Mucosa of rectum (tissue), 2 donors: ENCODE measurements at regions not wholly inside any gene's neighbourhood (a gene's known extent, or its start where the extent isn't known, plus 50 kb on each side); places are given as distances from the start of the nearest gene placed in this dataset.

Experiments used
- H3K27ac ChIP-seq, 2 donors: one replicate each; pipeline ENCODE4 v1.7.0; 2013; ENCODE audit warnings: inconsistent platforms in 2 of 2, low read depth in 2 of 2, low read length in 2 of 2
- H3K27me3 ChIP-seq, 2 donors: one replicate each; pipeline ENCODE4 v1.7.0; 2013; ENCODE audit warnings: low read length in 2 of 2; ENCODE audit not compliant: control insufficient read depth in 2 of 2, insufficient read depth in 2 of 2
- H3K36me3 ChIP-seq, 2 donors: one replicate each; pipeline ENCODE4 v1.7.0; 2013; ENCODE audit warnings: low read length in 2 of 2; ENCODE audit not compliant: control insufficient read depth in 2 of 2, insufficient read depth in 2 of 2
- H3K4me1 ChIP-seq, 2 donors: one replicate each; pipeline ENCODE4 v1.7.0; 2013; ENCODE audit warnings: low read length in 2 of 2, mild to moderate bottlenecking in 1 of 2; ENCODE audit not compliant: control insufficient read depth in 2 of 2, insufficient read depth in 2 of 2
- H3K4me3 ChIP-seq, 2 donors: one replicate each; pipeline ENCODE4 v1.7.0; 2013; ENCODE audit warnings: low read length in 2 of 2
- H3K9ac ChIP-seq, 2 donors: one replicate each; pipeline ENCODE4 v1.7.0; 2013; ENCODE audit warnings: low read length in 2 of 2, low read depth in 1 of 2, mild to moderate bottlenecking in 1 of 2
- H3K9me3 ChIP-seq, 2 donors: one replicate each; pipeline ENCODE4 v1.7.0; 2013; ENCODE audit warnings: low read length in 2 of 2; ENCODE audit not compliant: control insufficient read depth in 2 of 2
- donor health status: healthy.
- donor health status: Normal muscosa, but diverticular disease.

- Histone ChIP-seq H3K36me3 (no peaks in the 10 kb centered on the region), H3K9me3 (peaks cover 0 to 3% of the 10 kb centered on the region in 2 donors)
Observed at GRCh38 chrX:6758234-6758633, 223.3 kb upstream of the VCX3A start.

GRCh38 chrX:6757631-6758030 lies 222.7 kb upstream of the VCX3A start:
- Histone ChIP-seq H3K9ac (no peak overlapping the region), H3K4me1 (no peaks in the 10 kb centered on the region), H3K9me3 (peaks cover 0 to 3% of the 10 kb centered on the region in 2 donors), H3K4me3 (no peak overlapping the region), H3K27ac (no peak overlapping the region), H3K36me3 (no peaks in the 10 kb centered on the region), H3K27me3 (no peaks in the 10 kb centered on the region)

More at GRCh38 chrX:6758234-6758633, 223.3 kb upstream of the VCX3A start:
- no peak overlapping the region for H3K9ac ChIP-seq
- no peak overlapping the region for H3K4me3 ChIP-seq
- H3K27ac ChIP-seq: no peak overlapping the region
- no peaks in the 10 kb centered on the region for H3K4me1 ChIP-seq
- no peaks in the 10 kb centered on the region for H3K27me3 ChIP-seq

- H3K27ac ChIP-seq: no peak overlapping the region
- H3K9me3 ChIP-seq: no peaks in the 10 kb centered on the region
- no peaks in the 10 kb centered on the region for H3K27me3 ChIP-seq
- H3K4me3 ChIP-seq: no peak overlapping the region
- H3K4me1 ChIP-seq: no peaks in the 10 kb centered on the region
- no peaks in the 10 kb centered on the region for H3K36me3 ChIP-seq
- no peak overlapping the region for H3K9ac ChIP-seq
Observed at GRCh38 chrX:6748595-6748994, 213.7 kb upstream of the VCX3A start.

GRCh38 chrX:6738518-6739470 lies 203.9 kb upstream of the VCX3A start:
- H3K36me3 ChIP-seq: no peaks in the 10 kb centered on the region
- H3K9ac ChIP-seq: no peak overlapping the region
- peak overlapping the region in 1 of 2 donors; percentile 21 for H3K27ac ChIP-seq
- H3K4me3 ChIP-seq: no peak overlapping the region
- no peaks in the 10 kb centered on the region for H3K4me1 ChIP-seq
- no peaks in the 10 kb centered on the region for H3K27me3 ChIP-seq
- no peaks in the 10 kb centered on the region for H3K9me3 ChIP-seq

DNA sequence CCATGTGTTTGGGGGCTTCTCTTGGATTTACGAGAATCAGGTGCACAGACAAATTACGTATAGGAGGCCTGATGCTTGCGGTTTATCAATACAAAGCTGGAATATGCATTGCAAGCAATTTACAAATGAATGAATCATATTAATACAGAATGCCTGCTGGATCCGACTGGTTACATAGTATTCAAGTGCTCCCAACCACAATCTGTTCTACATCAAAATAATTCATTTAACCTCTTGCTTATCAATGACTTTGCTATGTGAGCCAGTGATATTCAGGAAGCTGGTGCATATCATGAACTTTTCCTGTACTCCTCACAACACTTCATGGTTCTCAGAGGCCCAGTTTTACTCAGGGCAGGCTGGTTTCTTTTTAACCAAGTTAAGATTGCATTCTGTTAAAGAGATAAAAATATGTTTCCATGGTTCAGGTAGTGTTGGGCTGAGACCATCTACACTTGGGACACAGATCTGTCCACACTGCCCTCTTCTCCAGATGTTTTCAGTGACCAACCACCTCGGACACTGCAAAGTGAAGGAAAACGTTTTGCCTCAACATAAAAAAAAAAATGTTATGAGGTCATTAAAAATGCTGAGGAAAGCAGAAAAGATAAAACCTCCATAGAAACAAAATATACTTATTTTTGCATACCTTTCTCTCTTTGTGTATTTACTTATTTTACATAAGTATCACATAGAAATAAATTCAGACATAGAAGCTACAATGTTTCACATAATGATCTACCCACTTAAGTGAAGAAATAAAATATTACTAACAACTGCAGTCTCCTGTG lies 200.1 kb upstream of the VCX3A start:
- no peak overlapping the region for H3K27ac ChIP-seq

GRCh38 chrX:6732101-6732500 lies 197.2 kb upstream of the VCX3A start:
- Histone ChIP-seq H3K4me1 (no peaks in the 10 kb centered on the region), H3K27me3 (no peaks in the 10 kb centered on the region), H3K9me3 (no peaks in the 10 kb centered on the region), H3K27ac (no peak overlapping the region), H3K9ac (no peak overlapping the region), H3K36me3 (no peaks in the 10 kb centered on the region), H3K4me3 (no peak overlapping the region)

More for the DNA sequence above, 200.1 kb upstream of the VCX3A start:
- no peaks in the 10 kb centered on the region for H3K27me3 ChIP-seq
- H3K9me3 ChIP-seq: no peaks in the 10 kb centered on the region
- no peaks in the 10 kb centered on the region for H3K4me1 ChIP-seq
- H3K36me3 ChIP-seq: no peaks in the 10 kb centered on the region
- no peak overlapping the region for H3K9ac ChIP-seq
- no peak overlapping the region for H3K4me3 ChIP-seq

DNA sequence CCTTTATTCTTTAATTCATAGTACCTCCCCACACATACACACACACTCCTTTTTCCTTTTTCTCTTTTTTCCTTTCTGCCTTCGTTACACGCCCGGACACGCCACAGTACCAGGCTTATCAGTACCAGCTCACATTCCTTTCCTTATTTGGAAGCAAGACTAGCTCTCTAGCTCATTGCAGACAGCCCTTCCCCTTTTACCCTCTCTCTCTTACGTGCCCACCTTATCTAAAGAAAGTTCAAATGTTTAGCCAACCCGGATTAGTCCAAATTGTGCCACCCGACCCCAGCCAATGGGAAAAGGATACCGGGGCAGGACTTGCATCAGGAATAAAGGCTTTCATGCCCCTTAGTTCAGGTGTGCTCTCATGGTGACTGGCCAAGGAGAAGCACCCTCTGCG lies 194.7 kb upstream of the VCX3A start:
- Histone ChIP-seq H3K36me3 (no peaks in the 10 kb centered on the region), H3K27me3 (no peaks in the 10 kb centered on the region), H3K27ac (no peak overlapping the region), H3K4me1 (no peaks in the 10 kb centered on the region), H3K9ac (no peak overlapping the region), H3K9me3 (no peaks in the 10 kb centered on the region), H3K4me3 (no peak overlapping the region)

- Histone ChIP-seq H3K9ac (no peak overlapping the region), H3K27me3 (no peaks in the 10 kb centered on the region), H3K9me3 (no peaks in the 10 kb centered on the region), H3K4me1 (no peaks in the 10 kb centered on the region), H3K4me3 (no peak overlapping the region), H3K27ac (no peak overlapping the region), H3K36me3 (no peaks in the 10 kb centered on the region)
Observed at GRCh38 chrX:6718766-6719165, 183.8 kb upstream of the VCX3A start.

- Histone ChIP-seq H3K27ac (no peak overlapping the region), H3K9ac (no peak overlapping the region), H3K36me3 (no peaks in the 10 kb centered on the region), H3K9me3 (no peaks in the 10 kb centered on the region), H3K27me3 (no peaks in the 10 kb centered on the region), H3K4me1 (no peaks in the 10 kb centered on the region), H3K4me3 (no peak overlapping the region)
Observed at GRCh38 chrX:6708676-6709380, 173.9 kb upstream of the VCX3A start.

DNA sequence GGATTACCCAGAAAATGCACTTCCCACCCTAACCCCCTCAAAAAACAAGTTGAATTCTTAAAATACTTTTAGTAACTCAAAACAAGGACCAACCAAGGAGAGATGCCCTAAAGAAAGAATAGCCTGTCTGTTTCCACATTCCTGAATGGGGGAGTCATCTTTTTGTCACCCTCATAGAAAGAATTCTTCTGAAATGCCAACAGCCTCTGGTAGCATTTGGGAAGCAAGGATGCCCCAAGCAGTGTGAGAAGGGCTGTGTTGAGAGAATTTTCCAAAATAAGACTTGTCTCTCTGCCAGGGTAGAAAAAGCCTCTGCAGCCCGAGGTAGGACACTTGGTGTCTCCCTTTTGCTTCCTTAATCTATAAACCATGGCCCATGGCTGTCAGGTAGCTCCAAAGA lies 173.1 kb upstream of the VCX3A start:
- Histone ChIP-seq H3K9ac (no peak overlapping the region), H3K27ac (no peak overlapping the region), H3K4me3 (no peak overlapping the region), H3K27me3 (no peaks in the 10 kb centered on the region), H3K36me3 (no peaks in the 10 kb centered on the region), H3K9me3 (no peaks in the 10 kb centered on the region), H3K4me1 (no peaks in the 10 kb centered on the region)
